ENCODE measurements at regions not wholly inside any gene's neighbourhood (a gene's known extent, or its start where the extent isn't known, plus 50 kb on each side); places are given as distances from the start of the nearest gene placed in this dataset.

GRCh38 chr3:113141543-113141942, 69.8 kb upstream of the BOC start:
- Histone ChIP-seq H3K27me3 (no peaks in the 10 kb centered on the region), H3K27ac (no peak overlapping the region), H3K4me1 (no peaks in the 10 kb centered on the region), H3K36me3 (no peaks in the 10 kb centered on the region), H3K9me3 (no peaks in the 10 kb centered on the region), H3K4me3 (replicated peaks in 1 of 3) (no peak overlapping the region)
- WGBS, 2 donors = 95 to 96% methylated on average over 2 of the region's 2 CpGs
- intact Hi-C loops (cut with DNase I) = no loop called here
- DNase-seq = no peak
- TF ChIP-seq, protein P1, sequence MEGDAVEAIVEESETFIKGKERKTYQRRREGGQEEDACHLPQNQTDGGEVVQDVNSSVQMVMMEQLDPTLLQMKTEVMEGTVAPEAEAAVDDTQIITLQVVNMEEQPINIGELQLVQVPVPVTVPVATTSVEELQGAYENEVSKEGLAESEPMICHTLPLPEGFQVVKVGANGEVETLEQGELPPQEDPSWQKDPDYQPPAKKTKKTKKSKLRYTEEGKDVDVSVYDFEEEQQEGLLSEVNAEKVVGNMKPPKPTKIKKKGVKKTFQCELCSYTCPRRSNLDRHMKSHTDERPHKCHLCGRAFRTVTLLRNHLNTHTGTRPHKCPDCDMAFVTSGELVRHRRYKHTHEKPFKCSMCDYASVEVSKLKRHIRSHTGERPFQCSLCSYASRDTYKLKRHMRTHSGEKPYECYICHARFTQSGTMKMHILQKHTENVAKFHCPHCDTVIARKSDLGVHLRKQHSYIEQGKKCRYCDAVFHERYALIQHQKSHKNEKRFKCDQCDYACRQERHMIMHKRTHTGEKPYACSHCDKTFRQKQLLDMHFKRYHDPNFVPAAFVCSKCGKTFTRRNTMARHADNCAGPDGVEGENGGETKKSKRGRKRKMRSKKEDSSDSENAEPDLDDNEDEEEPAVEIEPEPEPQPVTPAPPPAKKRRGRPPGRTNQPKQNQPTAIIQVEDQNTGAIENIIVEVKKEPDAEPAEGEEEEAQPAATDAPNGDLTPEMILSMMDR (IDR thresholded peaks at IDR 0.05) = no peak
- no peak for TF ChIP-seq POLR2A (IDR thresholded peaks at IDR 0.05)

GRCh38 chr3:113142476-113142875, 68.9 kb upstream of the BOC start:
- Histone ChIP-seq H3K36me3 (no peaks in the 10 kb centered on the region), H3K27ac (no peak overlapping the region), H3K4me3 (replicated peaks in 1 of 3) (no peak overlapping the region), H3K9me3 (no peaks in the 10 kb centered on the region), H3K4me1 (no peaks in the 10 kb centered on the region), H3K27me3 (no peaks in the 10 kb centered on the region)
- intact Hi-C loops (cut with DNase I) = no loop called here
- TF ChIP-seq, protein P1 (IDR thresholded peaks at IDR 0.05) = no peak
- no peak for TF ChIP-seq POLR2A (IDR thresholded peaks at IDR 0.05)
- DNase-seq = no peak

GRCh38 chr3:113143353-113143752, 68.0 kb upstream of the BOC start:
- Histone ChIP-seq H3K9me3 (no peaks in the 10 kb centered on the region), H3K27ac (no peak overlapping the region), H3K4me1 (peaks cover 0 to 5% of the 10 kb centered on the region in 2 donors), H3K4me3 (replicated peaks in 1 of 3) (no peak overlapping the region), H3K27me3 (no peaks in the 10 kb centered on the region), H3K36me3 (no peaks in the 10 kb centered on the region)
- no peak for TF ChIP-seq POLR2A (IDR thresholded peaks at IDR 0.05)
- TF ChIP-seq, protein P1 (IDR thresholded peaks at IDR 0.05) = no peak
- WGBS, 2 donors = 94 to 96% methylated on average over 1 of the region's 1 CpG
- intact Hi-C loops (cut with DNase I) = no loop called here
- DNase-seq = no peak

DNA sequence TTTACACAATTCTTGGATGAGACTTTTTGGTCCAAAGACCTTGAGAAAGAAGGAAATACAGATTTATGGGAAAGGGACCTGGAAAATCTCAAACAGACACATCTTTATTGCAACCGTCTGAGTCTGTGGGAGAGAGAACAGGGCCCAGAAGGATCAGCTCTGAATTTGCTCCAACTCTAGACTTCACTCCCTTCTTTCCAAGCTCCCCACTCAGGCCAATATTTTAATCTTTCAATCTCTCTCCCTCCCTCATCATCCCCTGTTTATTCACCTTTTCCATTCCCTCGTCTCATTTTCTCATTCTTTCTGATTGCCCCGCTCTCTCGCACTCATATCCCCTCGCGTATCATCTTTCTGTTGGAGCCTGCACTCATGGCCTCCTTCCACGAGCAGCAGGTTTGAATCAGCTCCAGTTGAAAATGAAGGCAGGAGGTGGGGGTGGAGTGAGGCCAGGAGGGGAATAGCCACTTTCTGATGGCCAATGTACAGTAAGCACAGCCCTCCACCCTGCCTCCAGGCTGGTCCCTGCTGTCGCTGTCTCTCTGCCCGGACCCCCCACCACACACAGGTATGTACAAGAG, 63.6 kb upstream of the BOC start:
- TF ChIP-seq, protein P1 (IDR thresholded peaks at IDR 0.05) = no peak
- TF ChIP-seq POLR2A (IDR thresholded peaks at IDR 0.05) = no peak
- DNase-seq = no peak
- H3K4me3 ChIP-seq (replicated peaks in 1 of 3) = no peak overlapping the region
- H3K27me3 ChIP-seq = no peaks in the 10 kb centered on the region
- no peaks in the 10 kb centered on the region for H3K9me3 ChIP-seq
- intact Hi-C loops (cut with DNase I) = no loop called here
- H3K36me3 ChIP-seq = no peaks in the 10 kb centered on the region
- H3K27ac ChIP-seq = peak overlapping the region in 1 of 3 donors; percentile 13
- 82 to 84% methylated on average over 9 of the region's 9 CpGs for WGBS, 2 donors
- peaks cover 6 to 25% of the 10 kb centered on the region in 2 donors for H3K4me1 ChIP-seq

- intact Hi-C loops (cut with DNase I) = no loop called here
- H3K27me3 ChIP-seq = no peaks in the 10 kb centered on the region
- H3K36me3 ChIP-seq = no peaks in the 10 kb centered on the region
- TF ChIP-seq, protein P1 (IDR thresholded peaks at IDR 0.05) = no peak
- no peak for TF ChIP-seq POLR2A (IDR thresholded peaks at IDR 0.05)
- DNase-seq = peak in 1 of 2 donors; percentile 18
- peak overlapping the region in 2 of 3 donors; percentile 13 to 52 for H3K27ac ChIP-seq
- no peak overlapping the region for H3K4me3 ChIP-seq (replicated peaks in 1 of 3)
- no peaks in the 10 kb centered on the region for H3K9me3 ChIP-seq
- peaks cover 6 to 26% of the 10 kb centered on the region in 2 donors for H3K4me1 ChIP-seq
- 35 to 41% methylated on average over 3 to 4 of the region's 4 CpGs for WGBS, 2 donors
Measured at GRCh38 chr3:113148284-113148683, 63.1 kb upstream of the BOC start.

All from thyroid gland (tissue), 4 donors.